GM23338 (cell line): ENCODE measurements at regions not wholly inside any gene's neighbourhood (a gene's known extent, or its start where the extent isn't known, plus 50 kb on each side); places are given as distances from the start of the nearest gene placed in this dataset.

ENCODE experiments used
- ATAC-seq: fragments of 200-7000 bp; cut with Tn5 transposase; 3 replicates; pipeline ENCODE4 v1.9.1; 2020
- DNase-seq: peaks from one replicate; pipeline ENCODE4 v3.0.0-alpha.2; 2015; ENCODE audit warnings: low spot score
- H2AFZ ChIP-seq: fragments of 200-600 bp; sonication (generic); 2 replicates; pipeline ENCODE4 v1.8.0; 2016; ENCODE audit warnings: antibody characterized with exemption, mild to moderate bottlenecking, moderate library complexity
- H3F3A ChIP-seq: fragments of 200-600 bp; sonication (generic); replicated peaks from 2 replicates; pipeline ENCODE4 v1.8.0; 2017; ENCODE audit warnings: antibody characterized with exemption, mixed run types, low read depth
- H3K27ac ChIP-seq: fragments of 200-600 bp; sonication (generic); 2 replicates; pipeline ENCODE4 v1.6.1; 2016; ENCODE audit warnings: low read depth
- H3K27me3 ChIP-seq: fragments of 200-600 bp; sonication (generic); 2 replicates; pipeline ENCODE4 v1.8.0; 2016; ENCODE audit warnings: mild to moderate bottlenecking, mixed run types, moderate library complexity; ENCODE audit not compliant: insufficient read depth
- H3K36me3 ChIP-seq: fragments of 200-600 bp; sonication (generic); 2 replicates; pipeline ENCODE4 v1.8.0; 2016; ENCODE audit warnings: mild to moderate bottlenecking; ENCODE audit not compliant: insufficient read depth
- H3K4me1 ChIP-seq: fragments of 200-600 bp; sonication (generic); 2 replicates; pipeline ENCODE4 v1.8.0; 2016; ENCODE audit warnings: mild to moderate bottlenecking, moderate library complexity; ENCODE audit not compliant: insufficient read depth
- H3K4me2 ChIP-seq: fragments of 200-600 bp; sonication (generic); 2 replicates; pipeline ENCODE4 v1.7.1; 2017; ENCODE audit warnings: mixed run types
- H3K4me3 ChIP-seq: fragments of 200-600 bp; sonication (generic); 2 replicates; pipeline ENCODE4 v1.6.1; 2016; ENCODE audit warnings: mixed run types
- H3K79me2 ChIP-seq: fragments of 200-600 bp; sonication (generic); replicated peaks from 2 replicates; pipeline ENCODE4 v1.8.0; 2017; ENCODE audit warnings: mild to moderate bottlenecking; ENCODE audit not compliant: insufficient read depth
- H3K9me2 ChIP-seq: fragments of 200-600 bp; sonication (generic); 2 replicates; pipeline ENCODE4 v1.8.0; 2017; ENCODE audit not compliant: insufficient read depth
- H4K20me1 ChIP-seq: fragments of 200-600 bp; sonication (generic); replicated peaks from 2 replicates; pipeline ENCODE4 v1.8.0; 2017; ENCODE audit warnings: mild to moderate bottlenecking; ENCODE audit not compliant: insufficient read depth
- H3K27ac Mint-ChIP-seq: 2 replicates; pipeline ENCODE4 v1.8.0; 2020; ENCODE audit warnings: inconsistent platforms, mild to moderate bottlenecking, moderate library complexity, mixed read lengths
- H3K27me3 Mint-ChIP-seq: 3 replicates; pipeline ENCODE4 v1.8.0; 2022; ENCODE audit warnings: low read depth, mild to moderate bottlenecking, moderate library complexity, mixed read lengths, inconsistent platforms; ENCODE audit not compliant: insufficient read depth, poor library complexity
- H3K36me3 Mint-ChIP-seq: 3 replicates; pipeline ENCODE4 v1.8.0; 2021; ENCODE audit warnings: low read depth, mild to moderate bottlenecking, inconsistent platforms, moderate library complexity, mixed read lengths
- H3K4me1 Mint-ChIP-seq: 3 replicates; pipeline ENCODE4 v1.8.0; 2020; ENCODE audit warnings: mild to moderate bottlenecking, inconsistent platforms, mixed read lengths
- H3K4me3 Mint-ChIP-seq: 3 replicates; pipeline ENCODE4 v1.8.0; 2021; ENCODE audit warnings: moderate library complexity, mild to moderate bottlenecking, inconsistent platforms, mixed read lengths
- H3K9me3 Mint-ChIP-seq: 3 replicates; pipeline ENCODE4 v1.8.0; 2020; ENCODE audit warnings: moderate library complexity, mild to moderate bottlenecking, inconsistent platforms, mixed read lengths
- CREB1 ChIP-seq: fragments of 250-450 bp; sonication (Bioruptor Pico); IDR thresholded peaks from 2 replicates; pipeline ENCODE4 v1.5.0; 2020; ENCODE audit warnings: low read depth, mild to moderate bottlenecking, moderate library complexity
- EZH2phosphoT487 ChIP-seq: fragments of 200-600 bp; sonication (generic); IDR thresholded peaks from one replicate; pipeline ENCODE4 v1.8.1; 2018; ENCODE audit warnings: antibody characterized with exemption; ENCODE audit not compliant: unreplicated experiment
- JUNB ChIP-seq: IDR thresholded peaks from one replicate; pipeline ENCODE4 v1.6.1; 2016; ENCODE audit warnings: antibody characterized with exemption; ENCODE audit not compliant: unreplicated experiment
- ZNF114 ChIP-seq: fragments of 250-450 bp; sonication (Bioruptor Pico); IDR thresholded peaks from 2 replicates; pipeline ENCODE4 v1.5.0; 2020; ENCODE audit warnings: mild to moderate bottlenecking, moderate library complexity
- ZNF331 ChIP-seq: fragments of 250-450 bp; sonication (Bioruptor Pico); IDR thresholded peaks from 2 replicates; pipeline ENCODE4 v1.5.0; 2020; ENCODE audit warnings: low read depth, mild to moderate bottlenecking, moderate library complexity
- TF ChIP-seq, protein P1 (sequence below): IDR thresholded peaks from one replicate; pipeline ENCODE4 v1.6.1; 2018; ENCODE audit warnings: antibody characterized with exemption; ENCODE audit not compliant: unreplicated experiment
- TF ChIP-seq, protein P2 (sequence below), 2 experiments: fragments of 200-600 bp in 1 of 2; sonication (generic) in 1 of 2; conservative IDR thresholded peaks; 2 replicates each; pipeline versions ENCODE4 v1.5.1 to v1.6.1; 2016 to 2017; ENCODE audit warnings: antibody characterized with exemption in 2 of 2, low read depth in 2 of 2, mild to moderate bottlenecking in 2 of 2, moderate library complexity in 1 of 2
- TF ChIP-seq, protein P3 (sequence below): IDR thresholded peaks from 2 replicates; pipeline ENCODE4 v1.6.1; 2016; ENCODE audit warnings: antibody characterized with exemption
- TF ChIP-seq, protein P4 (sequence below): fragments of 250-450 bp; sonication (Bioruptor Pico); IDR thresholded peaks from 2 replicates; pipeline ENCODE4 v1.5.0; 2020; ENCODE audit warnings: mild to moderate bottlenecking, moderate library complexity

DNA sequence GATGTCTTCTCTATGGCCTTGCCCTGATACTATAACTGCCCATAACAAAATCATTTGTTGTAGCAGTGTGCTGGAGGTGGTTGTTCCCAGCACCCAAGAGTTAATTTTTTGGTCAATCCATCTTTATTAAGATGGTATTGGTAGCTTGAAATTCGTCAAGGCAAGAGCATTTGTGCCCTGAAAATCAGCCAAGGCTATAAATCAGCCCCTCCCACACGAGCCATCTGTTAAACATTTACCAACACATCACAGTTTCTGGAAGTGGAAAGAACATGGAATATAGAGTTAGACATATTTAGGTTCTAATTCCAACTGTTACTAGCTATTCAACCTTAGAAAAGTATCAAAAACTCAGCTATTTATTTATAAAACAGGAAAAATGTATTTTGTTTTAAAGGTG, 888.4 kb upstream of the GJE1 start (continued):
- TF ChIP-seq, protein P1, sequence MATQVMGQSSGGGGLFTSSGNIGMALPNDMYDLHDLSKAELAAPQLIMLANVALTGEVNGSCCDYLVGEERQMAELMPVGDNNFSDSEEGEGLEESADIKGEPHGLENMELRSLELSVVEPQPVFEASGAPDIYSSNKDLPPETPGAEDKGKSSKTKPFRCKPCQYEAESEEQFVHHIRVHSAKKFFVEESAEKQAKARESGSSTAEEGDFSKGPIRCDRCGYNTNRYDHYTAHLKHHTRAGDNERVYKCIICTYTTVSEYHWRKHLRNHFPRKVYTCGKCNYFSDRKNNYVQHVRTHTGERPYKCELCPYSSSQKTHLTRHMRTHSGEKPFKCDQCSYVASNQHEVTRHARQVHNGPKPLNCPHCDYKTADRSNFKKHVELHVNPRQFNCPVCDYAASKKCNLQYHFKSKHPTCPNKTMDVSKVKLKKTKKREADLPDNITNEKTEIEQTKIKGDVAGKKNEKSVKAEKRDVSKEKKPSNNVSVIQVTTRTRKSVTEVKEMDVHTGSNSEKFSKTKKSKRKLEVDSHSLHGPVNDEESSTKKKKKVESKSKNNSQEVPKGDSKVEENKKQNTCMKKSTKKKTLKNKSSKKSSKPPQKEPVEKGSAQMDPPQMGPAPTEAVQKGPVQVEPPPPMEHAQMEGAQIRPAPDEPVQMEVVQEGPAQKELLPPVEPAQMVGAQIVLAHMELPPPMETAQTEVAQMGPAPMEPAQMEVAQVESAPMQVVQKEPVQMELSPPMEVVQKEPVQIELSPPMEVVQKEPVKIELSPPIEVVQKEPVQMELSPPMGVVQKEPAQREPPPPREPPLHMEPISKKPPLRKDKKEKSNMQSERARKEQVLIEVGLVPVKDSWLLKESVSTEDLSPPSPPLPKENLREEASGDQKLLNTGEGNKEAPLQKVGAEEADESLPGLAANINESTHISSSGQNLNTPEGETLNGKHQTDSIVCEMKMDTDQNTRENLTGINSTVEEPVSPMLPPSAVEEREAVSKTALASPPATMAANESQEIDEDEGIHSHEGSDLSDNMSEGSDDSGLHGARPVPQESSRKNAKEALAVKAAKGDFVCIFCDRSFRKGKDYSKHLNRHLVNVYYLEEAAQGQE = no peak
- TF ChIP-seq, protein P2, sequence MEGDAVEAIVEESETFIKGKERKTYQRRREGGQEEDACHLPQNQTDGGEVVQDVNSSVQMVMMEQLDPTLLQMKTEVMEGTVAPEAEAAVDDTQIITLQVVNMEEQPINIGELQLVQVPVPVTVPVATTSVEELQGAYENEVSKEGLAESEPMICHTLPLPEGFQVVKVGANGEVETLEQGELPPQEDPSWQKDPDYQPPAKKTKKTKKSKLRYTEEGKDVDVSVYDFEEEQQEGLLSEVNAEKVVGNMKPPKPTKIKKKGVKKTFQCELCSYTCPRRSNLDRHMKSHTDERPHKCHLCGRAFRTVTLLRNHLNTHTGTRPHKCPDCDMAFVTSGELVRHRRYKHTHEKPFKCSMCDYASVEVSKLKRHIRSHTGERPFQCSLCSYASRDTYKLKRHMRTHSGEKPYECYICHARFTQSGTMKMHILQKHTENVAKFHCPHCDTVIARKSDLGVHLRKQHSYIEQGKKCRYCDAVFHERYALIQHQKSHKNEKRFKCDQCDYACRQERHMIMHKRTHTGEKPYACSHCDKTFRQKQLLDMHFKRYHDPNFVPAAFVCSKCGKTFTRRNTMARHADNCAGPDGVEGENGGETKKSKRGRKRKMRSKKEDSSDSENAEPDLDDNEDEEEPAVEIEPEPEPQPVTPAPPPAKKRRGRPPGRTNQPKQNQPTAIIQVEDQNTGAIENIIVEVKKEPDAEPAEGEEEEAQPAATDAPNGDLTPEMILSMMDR (conservative IDR thresholded peaks at IDR 0.05; ENCODE audit: low read depth in 2 of 2) = no peak

DNA sequence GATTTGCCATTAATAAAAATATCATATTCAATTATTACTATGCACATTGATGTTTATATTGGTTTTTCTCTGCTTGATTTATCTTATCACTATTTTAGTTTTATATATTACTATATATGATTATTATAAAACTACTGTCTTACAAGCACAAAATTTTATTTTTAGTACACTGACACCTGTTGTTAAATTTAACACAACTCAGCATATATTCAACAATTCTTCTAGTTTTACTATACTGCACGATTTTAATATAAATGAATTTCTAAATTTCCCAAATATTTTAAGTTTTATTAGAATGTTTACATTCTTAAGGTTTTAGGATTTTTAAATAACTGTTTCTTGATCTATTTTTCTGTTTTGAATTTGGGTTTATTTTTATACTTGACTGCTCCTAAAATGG, 889.8 kb upstream of the GJE1 start:
- DNase-seq = no peak
- H3K27ac Mint-ChIP-seq = no peak overlapping the region
- TF ChIP-seq JUNB (no peak), EZH2phosphoT487 (no peak), ZNF331 (no peak), CREB1 (CRISPR knock-in tag) (no peak), ZNF114 (CRISPR knock-in tag) (no peak)
- TF ChIP-seq, protein P3, sequence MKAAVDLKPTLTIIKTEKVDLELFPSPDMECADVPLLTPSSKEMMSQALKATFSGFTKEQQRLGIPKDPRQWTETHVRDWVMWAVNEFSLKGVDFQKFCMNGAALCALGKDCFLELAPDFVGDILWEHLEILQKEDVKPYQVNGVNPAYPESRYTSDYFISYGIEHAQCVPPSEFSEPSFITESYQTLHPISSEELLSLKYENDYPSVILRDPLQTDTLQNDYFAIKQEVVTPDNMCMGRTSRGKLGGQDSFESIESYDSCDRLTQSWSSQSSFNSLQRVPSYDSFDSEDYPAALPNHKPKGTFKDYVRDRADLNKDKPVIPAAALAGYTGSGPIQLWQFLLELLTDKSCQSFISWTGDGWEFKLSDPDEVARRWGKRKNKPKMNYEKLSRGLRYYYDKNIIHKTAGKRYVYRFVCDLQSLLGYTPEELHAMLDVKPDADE = no peak
- TF ChIP-seq, protein P1 = no peak
- TF ChIP-seq, protein P4, sequence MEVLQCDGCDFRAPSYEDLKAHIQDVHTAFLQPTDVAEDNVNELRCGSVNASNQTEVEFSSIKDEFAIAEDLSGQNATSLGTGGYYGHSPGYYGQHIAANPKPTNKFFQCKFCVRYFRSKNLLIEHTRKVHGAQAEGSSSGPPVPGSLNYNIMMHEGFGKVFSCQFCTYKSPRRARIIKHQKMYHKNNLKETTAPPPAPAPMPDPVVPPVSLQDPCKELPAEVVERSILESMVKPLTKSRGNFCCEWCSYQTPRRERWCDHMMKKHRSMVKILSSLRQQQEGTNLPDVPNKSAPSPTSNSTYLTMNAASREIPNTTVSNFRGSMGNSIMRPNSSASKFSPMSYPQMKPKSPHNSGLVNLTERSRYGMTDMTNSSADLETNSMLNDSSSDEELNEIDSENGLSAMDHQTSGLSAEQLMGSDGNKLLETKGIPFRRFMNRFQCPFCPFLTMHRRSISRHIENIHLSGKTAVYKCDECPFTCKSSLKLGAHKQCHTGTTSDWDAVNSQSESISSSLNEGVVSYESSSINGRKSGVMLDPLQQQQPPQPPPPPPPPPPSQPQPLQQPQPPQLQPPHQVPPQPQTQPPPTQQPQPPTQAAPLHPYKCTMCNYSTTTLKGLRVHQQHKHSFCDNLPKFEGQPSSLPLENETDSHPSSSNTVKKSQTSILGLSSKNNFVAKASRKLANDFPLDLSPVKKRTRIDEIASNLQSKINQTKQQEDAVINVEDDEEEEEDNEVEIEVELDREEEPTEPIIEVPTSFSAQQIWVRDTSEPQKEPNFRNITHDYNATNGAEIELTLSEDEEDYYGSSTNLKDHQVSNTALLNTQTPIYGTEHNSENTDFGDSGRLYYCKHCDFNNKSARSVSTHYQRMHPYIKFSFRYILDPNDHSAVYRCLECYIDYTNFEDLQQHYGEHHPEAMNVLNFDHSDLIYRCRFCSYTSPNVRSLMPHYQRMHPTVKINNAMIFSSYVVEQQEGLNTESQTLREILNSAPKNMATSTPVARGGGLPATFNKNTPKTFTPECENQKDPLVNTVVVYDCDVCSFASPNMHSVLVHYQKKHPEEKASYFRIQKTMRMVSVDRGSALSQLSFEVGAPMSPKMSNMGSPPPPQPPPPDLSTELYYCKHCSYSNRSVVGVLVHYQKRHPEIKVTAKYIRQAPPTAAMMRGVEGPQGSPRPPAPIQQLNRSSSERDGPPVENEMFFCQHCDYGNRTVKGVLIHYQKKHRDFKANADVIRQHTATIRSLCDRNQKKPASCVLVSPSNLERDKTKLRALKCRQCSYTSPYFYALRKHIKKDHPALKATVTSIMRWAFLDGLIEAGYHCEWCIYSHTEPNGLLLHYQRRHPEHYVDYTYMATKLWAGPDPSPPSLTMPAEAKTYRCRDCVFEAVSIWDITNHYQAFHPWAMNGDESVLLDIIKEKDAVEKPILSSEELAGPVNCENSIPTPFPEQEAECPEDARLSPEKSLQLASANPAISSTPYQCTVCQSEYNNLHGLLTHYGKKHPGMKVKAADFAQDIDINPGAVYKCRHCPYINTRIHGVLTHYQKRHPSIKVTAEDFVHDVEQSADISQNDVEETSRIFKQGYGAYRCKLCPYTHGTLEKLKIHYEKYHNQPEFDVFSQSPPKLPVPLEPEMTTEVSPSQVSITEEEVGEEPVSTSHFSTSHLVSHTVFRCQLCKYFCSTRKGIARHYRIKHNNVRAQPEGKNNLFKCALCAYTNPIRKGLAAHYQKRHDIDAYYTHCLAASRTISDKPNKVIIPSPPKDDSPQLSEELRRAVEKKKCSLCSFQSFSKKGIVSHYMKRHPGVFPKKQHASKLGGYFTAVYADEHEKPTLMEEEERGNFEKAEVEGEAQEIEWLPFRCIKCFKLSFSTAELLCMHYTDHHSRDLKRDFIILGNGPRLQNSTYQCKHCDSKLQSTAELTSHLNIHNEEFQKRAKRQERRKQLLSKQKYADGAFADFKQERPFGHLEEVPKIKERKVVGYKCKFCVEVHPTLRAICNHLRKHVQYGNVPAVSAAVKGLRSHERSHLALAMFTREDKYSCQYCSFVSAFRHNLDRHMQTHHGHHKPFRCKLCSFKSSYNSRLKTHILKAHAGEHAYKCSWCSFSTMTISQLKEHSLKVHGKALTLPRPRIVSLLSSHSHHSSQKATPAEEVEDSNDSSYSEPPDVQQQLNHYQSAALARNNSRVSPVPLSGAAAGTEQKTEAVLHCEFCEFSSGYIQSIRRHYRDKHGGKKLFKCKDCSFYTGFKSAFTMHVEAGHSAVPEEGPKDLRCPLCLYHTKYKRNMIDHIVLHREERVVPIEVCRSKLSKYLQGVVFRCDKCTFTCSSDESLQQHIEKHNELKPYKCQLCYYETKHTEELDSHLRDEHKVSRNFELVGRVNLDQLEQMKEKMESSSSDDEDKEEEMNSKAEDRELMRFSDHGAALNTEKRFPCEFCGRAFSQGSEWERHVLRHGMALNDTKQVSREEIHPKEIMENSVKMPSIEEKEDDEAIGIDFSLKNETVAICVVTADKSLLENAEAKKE = no peak

More for the DNA sequence above, 889.8 kb upstream of the GJE1 start:
- Histone ChIP-seq H3K9me2 (no peaks in the 10 kb centered on the region), H3F3A (no peaks in the 10 kb centered on the region), H4K20me1 (no peaks in the 10 kb centered on the region), H3K36me3 (no peaks in the 10 kb centered on the region), H3K27me3 (no peaks in the 10 kb centered on the region), H3K27ac (no peak overlapping the region), H3K4me2 (no peak overlapping the region), H2AFZ (no peak overlapping the region), H3K4me3 (no peak overlapping the region), H3K79me2 (no peaks in the 10 kb centered on the region), H3K4me1 (no peaks in the 10 kb centered on the region)
- Mint-ChIP-seq H3K27me3 (no peaks in the 10 kb centered on the region), H3K4me3 (no peak overlapping the region), H3K36me3 (no peaks in the 10 kb centered on the region), H3K4me1 (no peaks in the 10 kb centered on the region), H3K9me3 (no peaks in the 10 kb centered on the region)
- no peak for ATAC-seq
